Endothelial cell (in vitro differentiated cells): ENCODE measurements at regions not wholly inside any gene's neighbourhood (a gene's known extent, or its start where the extent isn't known, plus 50 kb on each side); places are given as distances from the start of the nearest gene placed in this dataset.

Experiments
- DNase-seq: peaks from one replicate; pipeline ENCODE4 v3.0.0; 2021; ENCODE audit warnings: low spot score
- H3K27ac Mint-ChIP-seq: one replicate; pipeline ENCODE4 v1.8.0; 2021; ENCODE audit warnings: mixed read lengths, inconsistent platforms; ENCODE audit not compliant: unreplicated experiment
- H3K27me3 Mint-ChIP-seq: one replicate; pipeline ENCODE4 v1.8.0; 2021; ENCODE audit warnings: mild to moderate bottlenecking, moderate library complexity, mixed read lengths, inconsistent platforms; ENCODE audit not compliant: unreplicated experiment
- H3K36me3 Mint-ChIP-seq: one replicate; pipeline ENCODE4 v1.8.0; 2021; ENCODE audit warnings: mild to moderate bottlenecking, low read depth, mixed read lengths, inconsistent platforms; ENCODE audit not compliant: unreplicated experiment
- H3K4me1 Mint-ChIP-seq: one replicate; pipeline ENCODE4 v1.8.0; 2021; ENCODE audit warnings: mild to moderate bottlenecking, mixed read lengths, inconsistent platforms; ENCODE audit not compliant: unreplicated experiment
- H3K4me3 Mint-ChIP-seq: one replicate; pipeline ENCODE4 v1.8.0; 2021; ENCODE audit warnings: mild to moderate bottlenecking, mixed read lengths, inconsistent platforms; ENCODE audit not compliant: unreplicated experiment
- H3K9me3 Mint-ChIP-seq: one replicate; pipeline ENCODE4 v1.8.0; 2021; ENCODE audit warnings: mixed read lengths, inconsistent platforms; ENCODE audit not compliant: unreplicated experiment
- CTCF ChIP-seq: fragments of 200-600 bp; sonication (generic); IDR thresholded peaks from one replicate; pipeline ENCODE4 v1.5.0; 2021; ENCODE audit warnings: antibody characterized with exemption; ENCODE audit not compliant: unreplicated experiment

- Mint-ChIP-seq H3K27ac (no peak overlapping the region), H3K27me3 (peaks cover 3% of the 10 kb centered on the region), H3K36me3 (no peaks in the 10 kb centered on the region), H3K4me3 (no peak overlapping the region), H3K4me1 (no peaks in the 10 kb centered on the region), H3K9me3 (peaks cover 4% of the 10 kb centered on the region)
- no peak for DNase-seq
- no peak for TF ChIP-seq CTCF
These were observed 179.1 kb downstream of the NSUN3 start for GRCh38 chr3:94241986-94242385.

- H3K27ac Mint-ChIP-seq, result no peak overlapping the region
These were observed 183.3 kb downstream of the NSUN3 start for GRCh38 chr3:94246171-94246570.

GRCh38 chr3:94248042-94248441 lies 185.2 kb downstream of the NSUN3 start:
- TF ChIP-seq CTCF, result no peak

More at GRCh38 chr3:94246171-94246570, 183.3 kb downstream of the NSUN3 start:
- TF ChIP-seq CTCF, result no peak
- Mint-ChIP-seq H3K4me1 (peaks cover 5% of the 10 kb centered on the region), H3K4me3 (no peak overlapping the region), H3K9me3 (no peaks in the 10 kb centered on the region), H3K27me3 (no peaks in the 10 kb centered on the region), H3K36me3 (no peaks in the 10 kb centered on the region)
- DNase-seq, result no peak

GRCh38 chr3:94249491-94250079 lies 186.7 kb downstream of the NSUN3 start:
- H3K36me3 Mint-ChIP-seq, result no peaks in the 10 kb centered on the region
- no peaks in the 10 kb centered on the region for H3K9me3 Mint-ChIP-seq
- H3K27me3 Mint-ChIP-seq, result no peaks in the 10 kb centered on the region
- H3K4me3 Mint-ChIP-seq, result no peak overlapping the region
- DNase-seq, result peak; percentile 81
- TF ChIP-seq CTCF, result peak; percentile 91
- peaks cover 5% of the 10 kb centered on the region for H3K4me1 Mint-ChIP-seq
- H3K27ac Mint-ChIP-seq, result no peak overlapping the region

More at GRCh38 chr3:94248042-94248441, 185.2 kb downstream of the NSUN3 start:
- no peaks in the 10 kb centered on the region for H3K9me3 Mint-ChIP-seq
- no peak for DNase-seq
- H3K27ac Mint-ChIP-seq, result no peak overlapping the region
- no peaks in the 10 kb centered on the region for H3K27me3 Mint-ChIP-seq
- H3K4me1 Mint-ChIP-seq, result peaks cover 5% of the 10 kb centered on the region
- no peak overlapping the region for H3K4me3 Mint-ChIP-seq
- H3K36me3 Mint-ChIP-seq, result no peaks in the 10 kb centered on the region

- Mint-ChIP-seq H3K27me3 (no peaks in the 10 kb centered on the region), H3K27ac (no peak overlapping the region), H3K4me1 (peaks cover 7% of the 10 kb centered on the region), H3K36me3 (no peaks in the 10 kb centered on the region), H3K9me3 (no peaks in the 10 kb centered on the region), H3K4me3 (no peak overlapping the region)
- no peak for DNase-seq
- TF ChIP-seq CTCF, result no peak
These were observed 188.7 kb downstream of the NSUN3 start for GRCh38 chr3:94251566-94251965.
